Naive thymus-derived CD4-positive, alpha-beta T cell (primary cell): ENCODE measurements at regions not wholly inside any gene's neighbourhood (a gene's known extent, or its start where the extent isn't known, plus 50 kb on each side); places are given as distances from the start of the nearest gene placed in this dataset.

Source experiments
- ATAC-seq: fragments of 150-1000 bp; cut with Tn5 transposase; 2 replicates; pipeline ENCODE4 v1.10.0; 2021; ENCODE audit warnings: mild to moderate bottlenecking, moderate library complexity
- CTCF ChIA-PET: fragments of 350-600 bp; sonication (Branson Sonifier 250); formaldehyde crosslinking; loops from one replicate; lab custom pipeline; 2021; ENCODE audit warnings: antibody characterized with exemption; lab: Charles Lee
- POLR2A ChIA-PET: fragments of 350-600 bp; sonication (Branson Sonifier 250); formaldehyde crosslinking; loops from one replicate; lab custom pipeline; 2021; ENCODE audit warnings: antibody characterized with exemption, inconsistent platforms; lab: Charles Lee
- DNase-seq, 9 donors: peaks; one replicate each; pipeline versions ENCODE4 v3.0.0 to v3.0.0-alpha.2; 2020 to 2022; ENCODE audit warnings: mixed read lengths in 1 of 9
- H3K27ac ChIP-seq: one replicate; pipeline ENCODE4 v1.7.0; 2013; ENCODE audit warnings: mild to moderate bottlenecking, low read depth, low read length, moderate library complexity
- H3K27me3 ChIP-seq, 2 donors: one replicate each; pipeline ENCODE4 v1.7.0; 2013; ENCODE audit warnings: low read length in 2 of 2, mild to moderate bottlenecking in 2 of 2, moderate library complexity in 2 of 2; ENCODE audit not compliant: control insufficient read depth in 2 of 2, insufficient read depth in 2 of 2
- H3K36me3 ChIP-seq, 3 experiments: 1 replicate in 2 of 3; 2 replicates in 1 of 3; pipeline ENCODE4 v1.7.0; 2013; ENCODE audit warnings: low read length in 3 of 3, mild to moderate bottlenecking in 3 of 3, moderate library complexity in 1 of 3; ENCODE audit not compliant: insufficient read depth in 3 of 3, control insufficient read depth in 2 of 3
- H3K4me1 ChIP-seq, 2 donors: one replicate each; pipeline ENCODE4 v1.7.0; 2013; ENCODE audit warnings: low read length in 2 of 2, mild to moderate bottlenecking in 2 of 2, moderate library complexity in 1 of 2; ENCODE audit not compliant: control insufficient read depth in 2 of 2, insufficient read depth in 2 of 2
- H3K4me3 ChIP-seq: 2 replicates; pipeline ENCODE4 v1.7.0; 2013; ENCODE audit warnings: mild to moderate bottlenecking, low read length
- H3K9me3 ChIP-seq, 3 experiments: 1 replicate in 2 of 3; 2 replicates in 1 of 3; pipeline ENCODE4 v1.7.0; 2013; ENCODE audit warnings: low read length in 3 of 3; ENCODE audit not compliant: control insufficient read depth in 2 of 3
- H3K27ac Mint-ChIP-seq, 9 donors: one replicate each; pipeline ENCODE4 v1.8.0; 2020 to 2022; ENCODE audit warnings: mixed read lengths in 9 of 9, mild to moderate bottlenecking in 8 of 9, moderate library complexity in 5 of 9, inconsistent platforms in 2 of 9
- H3K27me3 Mint-ChIP-seq, 5 donors: one replicate each; pipeline ENCODE4 v1.8.0; 2021 to 2022; ENCODE audit warnings: mixed read lengths in 5 of 5, mild to moderate bottlenecking in 1 of 5
- H3K36me3 Mint-ChIP-seq, 5 donors: one replicate each; pipeline ENCODE4 v1.8.0; 2020 to 2022; ENCODE audit warnings: mixed read lengths in 5 of 5, mild to moderate bottlenecking in 3 of 5, inconsistent platforms in 1 of 5
- H3K4me1 Mint-ChIP-seq, 7 donors: one replicate each; pipeline ENCODE4 v1.8.0; 2020 to 2022; ENCODE audit warnings: mixed read lengths in 7 of 7, mild to moderate bottlenecking in 3 of 7, inconsistent platforms in 1 of 7
- H3K4me3 Mint-ChIP-seq, 10 donors: one replicate each; pipeline ENCODE4 v1.8.0; 2020 to 2022; ENCODE audit warnings: mild to moderate bottlenecking in 10 of 10, mixed read lengths in 10 of 10, moderate library complexity in 6 of 10, inconsistent platforms in 2 of 10
- H3K9me3 Mint-ChIP-seq, 11 donors: one replicate each; pipeline ENCODE4 v1.8.0; 2020 to 2022; ENCODE audit warnings: mixed read lengths in 11 of 11, mild to moderate bottlenecking in 4 of 11, inconsistent platforms in 1 of 11, moderate library complexity in 1 of 11
- intact Hi-C, 2 donors: fragments of 100-400 bp; cut with micrococcal nuclease; formaldehyde crosslinking; loops; one replicate each; pipeline ENCODE4 v1.15.1; 2023

DNA sequence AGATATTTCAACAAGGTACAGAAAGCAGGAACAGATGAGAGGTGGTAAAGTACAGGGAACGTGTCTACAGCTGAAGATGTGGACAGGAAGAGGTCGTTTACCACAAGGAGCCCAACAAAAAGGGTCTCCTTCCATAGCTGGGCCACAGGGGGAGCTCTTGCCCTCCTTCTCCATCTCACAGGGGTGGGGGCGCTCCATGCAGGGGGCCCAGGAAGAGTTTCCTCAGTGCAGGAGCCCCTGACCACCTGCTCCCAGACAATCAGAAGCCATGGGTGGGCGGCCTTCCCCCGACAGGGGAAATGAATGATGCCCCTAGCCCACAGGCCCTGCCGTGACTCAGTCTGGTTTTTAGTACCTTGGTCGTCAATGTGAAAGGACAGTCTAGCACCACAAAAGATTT lies 163.6 kb upstream of the ZNF516 start:
- H3K4me3 Mint-ChIP-seq, result no peak overlapping the region
- POLR2A ChIA-PET, result no interaction called here
- H3K36me3 Mint-ChIP-seq, result peaks cover 0 to 2% (median 0%) of the 10 kb centered on the region in 5 donors
- no peak overlapping the region for H3K27ac Mint-ChIP-seq
- Histone ChIP-seq H3K36me3 (no peaks in the 10 kb centered on the region), H3K9me3 (no peaks in the 10 kb centered on the region), H3K4me3 (no peak overlapping the region), H3K27me3 (peaks cover 0 to 18% of the 10 kb centered on the region in 2 donors), H3K4me1 (peaks cover 10 to 11% of the 10 kb centered on the region in 2 donors), H3K27ac (no peak overlapping the region)
- DNase-seq (no peak), ATAC-seq (peak; percentile 34)
- intact Hi-C loops, result no loop called here
- H3K27me3 Mint-ChIP-seq, result peaks cover 31 to 43% (median 41%) of the 10 kb centered on the region in 5 donors
- H3K9me3 Mint-ChIP-seq, result peaks cover 0 to 2% (median 0%) of the 10 kb centered on the region in 11 donors
- CTCF ChIA-PET, result no interaction called here
- peaks cover 12 to 20% (median 17%) of the 10 kb centered on the region in 7 donors for H3K4me1 Mint-ChIP-seq

DNA sequence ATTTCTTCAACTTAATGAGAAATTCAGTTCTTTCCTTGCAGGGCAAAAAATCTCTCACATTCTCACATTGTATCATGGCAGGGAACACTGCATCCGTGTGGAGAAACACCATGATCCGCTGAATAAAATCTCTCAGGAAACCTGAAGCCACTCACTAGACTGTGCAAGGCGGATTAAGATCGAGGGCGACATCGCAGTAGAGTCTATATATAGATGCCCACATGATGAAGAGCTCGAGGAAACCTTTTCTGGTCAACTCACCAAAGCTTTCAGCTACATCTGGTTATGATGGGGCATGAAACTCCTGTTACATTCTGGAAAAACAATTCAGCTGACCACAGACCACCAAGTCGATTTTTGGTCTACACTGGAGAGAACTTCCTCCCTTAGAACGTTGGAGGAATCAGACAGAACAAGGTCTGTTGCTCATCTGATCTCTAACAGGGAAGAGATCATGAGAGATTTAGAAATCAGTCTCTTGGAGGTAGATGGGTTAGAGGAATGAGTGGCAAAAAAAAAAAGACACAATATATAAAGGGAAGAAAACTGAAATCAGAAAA lies 162.9 kb upstream of the ZNF516 start:
- no peak for DNase-seq
- Mint-ChIP-seq H3K36me3 (peaks cover 0 to 2% (median 0%) of the 10 kb centered on the region in 5 donors), H3K9me3 (peaks cover 0 to 2% (median 0%) of the 10 kb centered on the region in 11 donors), H3K4me3 (peak overlapping the region in 4 of 10 donors; percentile 11 to 29 (median 23)), H3K4me1 (peaks cover 12 to 20% (median 17%) of the 10 kb centered on the region in 7 donors), H3K27ac (no peak overlapping the region), H3K27me3 (peaks cover 33 to 45% (median 42%) of the 10 kb centered on the region in 5 donors)
- H3K9me3 ChIP-seq, result no peaks in the 10 kb centered on the region
- H3K4me3 ChIP-seq, result no peak overlapping the region
- H3K36me3 ChIP-seq, result no peaks in the 10 kb centered on the region
- H3K27me3 ChIP-seq, result peaks cover 0 to 18% of the 10 kb centered on the region in 2 donors
- no peak for ATAC-seq
- no peak overlapping the region for H3K27ac ChIP-seq
- CTCF ChIA-PET, result no interaction called here
- intact Hi-C loops, result no loop called here
- peaks cover 10 to 11% of the 10 kb centered on the region in 2 donors for H3K4me1 ChIP-seq
- POLR2A ChIA-PET, result no interaction called here

DNA sequence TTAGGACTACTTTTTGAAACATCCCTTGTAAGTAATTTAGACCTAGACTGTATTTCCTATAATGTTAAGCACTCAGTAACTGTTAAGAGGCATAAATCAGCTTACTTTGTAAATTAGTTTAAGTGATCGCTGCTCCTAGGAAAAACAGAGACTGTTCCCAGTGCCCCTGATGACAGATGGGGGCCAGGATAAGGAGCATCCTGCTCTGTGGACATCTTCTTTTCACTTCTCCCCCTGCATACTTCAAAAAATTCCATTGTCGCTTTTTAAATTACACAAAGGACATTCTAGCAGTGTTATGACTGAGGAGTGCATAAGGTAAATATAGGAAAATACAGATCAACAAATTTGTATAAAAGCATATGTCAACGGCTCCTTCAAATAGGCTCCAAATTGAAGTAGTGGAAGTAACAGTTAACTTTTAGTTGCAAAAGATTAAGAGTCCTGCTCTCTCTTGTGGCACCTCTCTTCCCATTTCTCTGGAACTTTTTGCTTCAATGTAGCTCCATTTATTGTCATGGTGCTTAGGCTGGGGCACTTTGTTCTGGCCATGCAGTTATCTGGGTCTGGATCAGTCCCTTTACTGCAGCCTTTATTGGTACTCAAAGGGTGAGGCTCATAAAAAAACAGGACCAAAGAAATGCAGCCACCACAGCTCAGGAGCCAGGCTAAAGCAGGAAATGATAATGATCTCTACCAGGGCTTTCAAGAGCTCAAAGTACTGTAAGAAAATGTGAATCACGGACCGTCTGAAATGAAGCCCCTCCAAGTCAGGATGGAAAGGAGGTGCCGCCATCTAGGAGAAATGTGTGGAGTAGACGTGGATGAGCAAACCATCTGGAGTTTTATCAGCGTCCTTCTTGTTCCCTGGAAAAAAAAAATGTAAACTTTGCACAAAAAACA lies 162.1 kb upstream of the ZNF516 start:
- Mint-ChIP-seq H3K27ac (no peak overlapping the region), H3K27me3 (peaks cover 38 to 53% (median 50%) of the 10 kb centered on the region in 5 donors), H3K4me3 (peak overlapping the region in 3 of 10 donors; percentile 11 to 29 (median 17)), H3K4me1 (peaks cover 12 to 20% (median 17%) of the 10 kb centered on the region in 7 donors), H3K9me3 (peaks cover 0 to under 1% (median 0%) of the 10 kb centered on the region in 11 donors), H3K36me3 (peaks cover 0 to 2% (median 0%) of the 10 kb centered on the region in 5 donors)
- ChIA-PET CTCF (no interaction called here), POLR2A (no interaction called here)
- Histone ChIP-seq H3K27me3 (peaks cover 0 to 18% of the 10 kb centered on the region in 2 donors), H3K36me3 (no peaks in the 10 kb centered on the region), H3K4me3 (no peak overlapping the region), H3K4me1 (peaks cover 10 to 11% of the 10 kb centered on the region in 2 donors), H3K9me3 (no peaks in the 10 kb centered on the region), H3K27ac (no peak overlapping the region)
- no peak for ATAC-seq
- DNase-seq, result peak in 1 of 9 donors; percentile 2
- intact Hi-C loops, result no loop called here

DNA sequence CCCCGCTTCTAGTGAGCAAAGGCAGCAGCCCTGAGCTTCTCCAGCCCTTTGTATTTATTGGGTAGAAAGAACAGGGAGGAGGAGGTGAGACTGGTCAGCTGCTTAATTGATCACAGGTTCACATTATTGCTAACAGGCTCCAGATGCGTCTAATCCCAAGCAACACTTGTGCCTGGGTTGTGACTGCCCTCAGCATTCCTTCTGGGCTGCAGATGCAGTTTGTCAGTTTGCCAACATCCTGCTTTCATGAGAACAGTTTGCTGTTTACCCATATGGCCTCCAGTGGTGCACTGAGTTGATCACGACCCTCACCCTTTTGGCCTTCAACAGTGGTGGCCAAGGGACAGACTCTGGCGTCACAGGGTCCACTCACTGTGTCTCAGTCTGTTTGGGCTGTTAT lies 159.5 kb upstream of the ZNF516 start:
- DNase-seq (no peak), ATAC-seq (no peak)
- no peak overlapping the region for H3K27ac ChIP-seq
- peaks cover 0 to 18% of the 10 kb centered on the region in 2 donors for H3K27me3 ChIP-seq
- Mint-ChIP-seq H3K9me3 (peaks cover 0 to 4% (median 0%) of the 10 kb centered on the region in 11 donors), H3K4me3 (no peak overlapping the region), H3K27me3 (peaks cover 46 to 65% (median 54%) of the 10 kb centered on the region in 5 donors), H3K27ac (no peak overlapping the region), H3K4me1 (peaks cover 12 to 20% (median 17%) of the 10 kb centered on the region in 7 donors), H3K36me3 (peaks cover 0 to 2% (median 0%) of the 10 kb centered on the region in 5 donors)
- H3K4me3 ChIP-seq, result no peak overlapping the region
- H3K4me1 ChIP-seq, result peaks cover 10 to 11% of the 10 kb centered on the region in 2 donors
- ChIA-PET POLR2A (no interaction called here), CTCF (no interaction called here)
- intact Hi-C loops, result no loop called here
- no peaks in the 10 kb centered on the region for H3K36me3 ChIP-seq
- H3K9me3 ChIP-seq, result no peaks in the 10 kb centered on the region

DNA sequence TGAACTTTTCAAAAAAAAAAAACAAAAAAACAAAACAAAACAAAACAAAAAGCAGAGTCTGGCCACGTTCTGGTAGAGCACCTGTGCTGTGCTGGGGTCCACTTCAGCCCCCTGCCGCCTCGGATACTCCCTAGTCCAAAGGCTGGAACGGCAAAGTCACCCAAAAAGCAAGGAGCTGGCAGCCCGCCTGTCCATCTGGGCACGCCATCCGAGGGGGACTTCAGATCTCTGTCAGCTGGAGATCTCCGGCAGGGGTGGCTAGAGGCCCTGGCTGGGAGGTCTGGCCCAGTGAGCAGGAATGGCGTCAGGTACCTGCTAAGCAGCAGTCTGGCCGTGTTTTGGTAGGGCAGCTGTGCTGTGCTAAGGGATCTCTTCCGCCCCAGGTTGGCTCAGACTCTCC lies 152.3 kb upstream of the ZNF516 start:
- Histone ChIP-seq H3K36me3 (no peaks in the 10 kb centered on the region), H3K4me3 (no peak overlapping the region), H3K9me3 (no peaks in the 10 kb centered on the region), H3K27ac (no peak overlapping the region), H3K4me1 (no peaks in the 10 kb centered on the region), H3K27me3 (no peaks in the 10 kb centered on the region)
- intact Hi-C loops, result no loop called here
- Mint-ChIP-seq H3K9me3 (peaks cover 0 to 4% (median 0%) of the 10 kb centered on the region in 11 donors), H3K27ac (no peak overlapping the region), H3K36me3 (no peaks in the 10 kb centered on the region), H3K4me1 (no peaks in the 10 kb centered on the region), H3K27me3 (peaks cover 13 to 17% (median 13%) of the 10 kb centered on the region in 5 donors), H3K4me3 (no peak overlapping the region)
- ATAC-seq (no peak), DNase-seq (no peak)
- POLR2A ChIA-PET, result no interaction called here
- CTCF ChIA-PET, result no interaction called here

DNA sequence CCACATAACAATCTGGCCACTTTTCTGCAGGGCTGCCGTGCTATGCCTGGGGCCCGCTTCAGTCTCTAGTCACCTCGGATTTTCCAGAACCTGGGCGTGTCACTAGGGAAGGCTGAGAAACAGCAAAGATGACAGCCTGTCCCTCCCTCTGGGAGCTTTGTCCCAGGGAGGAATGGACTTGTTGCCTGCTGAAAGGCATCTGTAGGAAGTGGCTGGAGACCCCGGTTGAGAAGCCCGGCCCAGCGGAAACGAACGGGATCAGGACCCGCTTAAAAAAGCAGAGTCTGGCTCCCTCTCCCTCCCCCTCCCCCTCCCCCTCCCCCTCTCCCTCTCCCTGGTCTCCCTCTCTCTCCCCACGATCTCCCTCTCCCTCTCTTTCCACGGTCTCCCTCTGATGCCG lies 149.5 kb upstream of the ZNF516 start:
- no peaks in the 10 kb centered on the region for H3K36me3 Mint-ChIP-seq
- intact Hi-C loops, result no loop called here
- no peaks in the 10 kb centered on the region for H3K9me3 Mint-ChIP-seq
- peaks cover 0 to 9% (median 2%) of the 10 kb centered on the region in 5 donors for H3K27me3 Mint-ChIP-seq
- ChIA-PET CTCF (no interaction called here), POLR2A (no interaction called here)
- H3K9me3 ChIP-seq, result no peaks in the 10 kb centered on the region
- H3K4me1 ChIP-seq, result no peaks in the 10 kb centered on the region
- H3K4me3 ChIP-seq, result no peak overlapping the region
- no peak overlapping the region for H3K27ac Mint-ChIP-seq
- H3K4me1 Mint-ChIP-seq, result no peaks in the 10 kb centered on the region
- DNase-seq (no peak), ATAC-seq (no peak)
- H3K27me3 ChIP-seq, result no peaks in the 10 kb centered on the region
- H3K4me3 Mint-ChIP-seq, result no peak overlapping the region
- no peak overlapping the region for H3K27ac ChIP-seq
- H3K36me3 ChIP-seq, result no peaks in the 10 kb centered on the region
